Karpas-422 (cell line): ENCODE measurements at regions not wholly inside any gene's neighbourhood (a gene's known extent, or its start where the extent isn't known, plus 50 kb on each side); places are given as distances from the start of the nearest gene placed in this dataset. TPM values are rescaled to one million over a fixed set of nuclear protein-coding genes. Genes with fewer than 3 reads are reported as not detected.

Experiments used
- small RNA-seq: library from RNA; depleted of rRNA; stranded (forward); fragments of <200 nt; gene quantifications from one replicate; pipeline ENCODE3, GENCODE V24; 2014

Small RNA genes in the stretch of these regions (small RNA-seq; reads per million reads assigned to genes)
- gene RPS21P8: not detected
